GM21515 (cell line): ENCODE measurements at regions not wholly inside any gene's neighbourhood (a gene's known extent, or its start where the extent isn't known, plus 50 kb on each side); places are given as distances from the start of the nearest gene placed in this dataset.

Source experiments
- ATAC-seq: cut with Tn5 transposase; IDR thresholded peaks from one replicate; pipeline ENCODE4 v1.9.1; 2021; ENCODE audit not compliant: unreplicated experiment

GRCh38 chr10:111706331-111706730 is 477.2 kb downstream of the GPAM start:
- no peak for ATAC-seq

- no peak for ATAC-seq
These were observed 476.5 kb downstream of the GPAM start for GRCh38 chr10:111707076-111707475.

GRCh38 chr10:111709603-111710002 is 474.0 kb downstream of the GPAM start:
- no peak for ATAC-seq

- ATAC-seq: no peak
These were observed 467.5 kb downstream of the GPAM start for GRCh38 chr10:111716032-111716431.

- no peak for ATAC-seq
These were observed 459.4 kb downstream of the GPAM start for GRCh38 chr10:111724121-111724520.

- ATAC-seq: no peak
These were observed 458.5 kb downstream of the GPAM start for GRCh38 chr10:111725050-111725449.

GRCh38 chr10:111732166-111732785 is 451.3 kb downstream of the GPAM start:
- no peak for ATAC-seq

- no peak for ATAC-seq
These were observed 444.3 kb downstream of the GPAM start for GRCh38 chr10:111739125-111739873.

- no peak for ATAC-seq
These were observed 443.8 kb downstream of the GPAM start for GRCh38 chr10:111739874-111740139.

- ATAC-seq: no peak
These were observed 437.6 kb downstream of the GPAM start for GRCh38 chr10:111745982-111746381.

- no peak for ATAC-seq
These were observed 435.8 kb downstream of the GPAM start for GRCh38 chr10:111747751-111748150.

GRCh38 chr10:111748184-111748583 is 435.4 kb downstream of the GPAM start:
- ATAC-seq: no peak

- ATAC-seq: no peak
These were observed 433.3 kb downstream of the GPAM start for GRCh38 chr10:111750165-111750849.

GRCh38 chr10:111756217-111757061 is 427.1 kb downstream of the GPAM start:
- peak; percentile 71 for ATAC-seq

GRCh38 chr10:111758593-111758992 is 425.0 kb downstream of the GPAM start:
- ATAC-seq: no peak

GRCh38 chr10:111762114-111762513 is 421.5 kb downstream of the GPAM start:
- no peak for ATAC-seq

GRCh38 chr10:111765216-111765615 is 418.3 kb downstream of the GPAM start:
- ATAC-seq: no peak

- no peak for ATAC-seq
These were observed 417.1 kb downstream of the GPAM start for GRCh38 chr10:111766464-111766863.

GRCh38 chr10:111767661-111768060 is 415.9 kb downstream of the GPAM start:
- ATAC-seq: no peak

GRCh38 chr10:111773950-111774349 is 409.6 kb downstream of the GPAM start:
- no peak for ATAC-seq

GRCh38 chr10:111774486-111774885 is 409.1 kb downstream of the GPAM start:
- ATAC-seq: no peak
